ENCODE measurements at regions not wholly inside any gene's neighbourhood (a gene's known extent, or its start where the extent isn't known, plus 50 kb on each side); places are given as distances from the start of the nearest gene placed in this dataset.

DNA sequence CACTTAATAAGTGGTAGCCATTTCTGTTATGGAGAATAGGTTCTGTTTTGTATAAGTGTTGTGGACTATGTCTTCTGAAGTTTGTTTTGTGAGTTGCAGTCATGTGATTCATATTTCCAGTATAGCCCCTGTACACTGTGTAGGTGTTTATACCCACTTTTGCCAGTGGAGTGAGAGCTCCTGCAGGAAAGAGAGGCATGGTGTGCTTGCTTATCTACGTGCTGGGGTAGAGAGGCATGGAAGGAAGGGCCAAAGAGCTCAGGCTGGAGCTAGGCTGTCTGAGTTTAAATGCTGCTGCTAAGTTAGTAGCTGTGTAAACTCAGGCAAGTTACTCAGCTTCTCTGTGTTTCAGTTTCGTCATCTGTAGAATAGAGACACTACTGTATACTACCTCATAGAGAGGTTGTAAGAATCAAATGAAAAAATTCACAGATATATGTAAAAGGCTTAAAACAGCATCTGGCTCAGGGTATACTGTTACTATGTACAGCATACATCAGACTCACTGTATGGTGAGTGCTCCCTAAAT is 88.2 kb upstream of the SLC38A2 start:
- peaks cover 0 to 30% (median 5%) of the 10 kb centered on the region in 5 donors for H3K4me1 ChIP-seq (ENCODE audit: control insufficient read depth in 5 of 5, insufficient read depth in 5 of 5, low read length in 5 of 5)
- no peaks in the 10 kb centered on the region for H3K9me3 ChIP-seq (ENCODE audit: control insufficient read depth in 5 of 5, low read length in 5 of 5)
- no peak overlapping the region for H3K4me3 ChIP-seq (ENCODE audit: low read depth in 1 of 5, low read length in 5 of 5)
- no peak overlapping the region for H3K9ac ChIP-seq (ENCODE audit: low read length in 5 of 5)
- H3K27me3 ChIP-seq (ENCODE audit: control insufficient read depth in 5 of 5, insufficient read depth in 4 of 5, low read length in 5 of 5): no peaks in the 10 kb centered on the region
- no peaks in the 10 kb centered on the region for H3K36me3 ChIP-seq (ENCODE audit: control insufficient read depth in 5 of 5, insufficient read depth in 5 of 5, low read length in 5 of 5)
- no peak overlapping the region for H3K27ac ChIP-seq (ENCODE audit: low read depth, low read length)

DNA sequence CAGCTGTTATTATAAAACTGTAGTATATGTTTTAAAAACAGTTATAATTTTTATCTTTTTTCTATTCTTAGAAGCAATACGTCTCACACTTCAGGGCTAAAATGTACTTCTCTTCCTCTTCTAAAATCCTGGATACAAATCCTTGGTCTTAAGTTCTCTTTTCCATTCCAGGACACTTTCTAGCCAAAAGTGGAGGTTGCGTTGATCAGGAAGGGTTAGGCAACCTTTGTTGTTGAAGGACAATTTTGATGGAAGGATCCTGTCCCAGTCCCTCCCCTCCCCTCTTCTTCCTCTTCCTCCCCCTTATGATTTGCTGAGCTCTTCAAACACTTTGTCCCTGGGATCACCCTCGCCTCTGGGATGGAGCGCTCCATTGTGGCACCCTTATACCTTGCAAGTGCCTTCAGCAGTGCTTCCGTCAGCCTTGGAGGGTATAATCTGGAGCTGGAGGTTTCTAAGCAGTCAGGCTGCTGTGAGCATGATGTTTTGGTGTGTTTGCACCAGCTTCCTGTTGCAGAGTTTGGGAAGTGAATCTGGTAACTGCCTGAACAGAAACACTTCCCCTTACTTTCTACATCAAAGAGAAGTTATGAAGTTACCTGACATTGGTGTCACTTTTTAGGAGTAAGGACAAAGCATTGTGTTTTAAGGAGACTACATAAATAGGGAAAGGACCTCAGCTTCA is 87.4 kb upstream of the SLC38A2 start:
- H3K27ac ChIP-seq (ENCODE audit: low read depth, low read length): no peak overlapping the region
- H3K4me3 ChIP-seq (ENCODE audit: low read depth in 1 of 5, low read length in 5 of 5): no peak overlapping the region
- H3K4me1 ChIP-seq (ENCODE audit: control insufficient read depth in 5 of 5, insufficient read depth in 5 of 5, low read length in 5 of 5): peaks cover 0 to 30% (median 5%) of the 10 kb centered on the region in 5 donors
- H3K9me3 ChIP-seq (ENCODE audit: control insufficient read depth in 5 of 5, low read length in 5 of 5): no peaks in the 10 kb centered on the region
- no peak overlapping the region for H3K9ac ChIP-seq (ENCODE audit: low read length in 5 of 5)
- H3K27me3 ChIP-seq (ENCODE audit: control insufficient read depth in 5 of 5, insufficient read depth in 4 of 5, low read length in 5 of 5): no peaks in the 10 kb centered on the region
- H3K36me3 ChIP-seq (ENCODE audit: control insufficient read depth in 5 of 5, insufficient read depth in 5 of 5, low read length in 5 of 5): no peaks in the 10 kb centered on the region

DNA sequence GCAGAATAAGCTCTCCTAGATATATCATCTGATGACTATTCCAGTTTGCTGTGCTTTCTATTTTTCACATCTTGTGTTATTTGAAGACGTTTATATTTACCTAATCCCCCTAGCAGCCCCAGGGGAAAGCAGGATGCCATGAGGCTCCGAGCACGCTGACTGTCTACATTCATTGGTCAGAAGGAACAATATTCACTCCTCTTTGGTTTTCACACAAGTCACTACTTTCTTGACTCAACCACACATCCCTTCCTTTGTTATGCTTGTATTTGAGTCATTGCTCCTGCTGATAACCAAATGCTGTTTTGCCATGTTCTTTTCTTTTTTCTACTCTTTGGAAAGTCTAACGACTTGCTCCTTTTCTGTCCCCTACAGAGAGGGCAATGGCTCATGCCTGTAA is 86.5 kb upstream of the SLC38A2 start:
- H3K9ac ChIP-seq (ENCODE audit: low read length in 5 of 5): no peak overlapping the region
- peaks cover 0 to 30% (median 5%) of the 10 kb centered on the region in 5 donors for H3K4me1 ChIP-seq (ENCODE audit: control insufficient read depth in 5 of 5, insufficient read depth in 5 of 5, low read length in 5 of 5)
- H3K27ac ChIP-seq (ENCODE audit: low read depth, low read length): no peak overlapping the region

DNA sequence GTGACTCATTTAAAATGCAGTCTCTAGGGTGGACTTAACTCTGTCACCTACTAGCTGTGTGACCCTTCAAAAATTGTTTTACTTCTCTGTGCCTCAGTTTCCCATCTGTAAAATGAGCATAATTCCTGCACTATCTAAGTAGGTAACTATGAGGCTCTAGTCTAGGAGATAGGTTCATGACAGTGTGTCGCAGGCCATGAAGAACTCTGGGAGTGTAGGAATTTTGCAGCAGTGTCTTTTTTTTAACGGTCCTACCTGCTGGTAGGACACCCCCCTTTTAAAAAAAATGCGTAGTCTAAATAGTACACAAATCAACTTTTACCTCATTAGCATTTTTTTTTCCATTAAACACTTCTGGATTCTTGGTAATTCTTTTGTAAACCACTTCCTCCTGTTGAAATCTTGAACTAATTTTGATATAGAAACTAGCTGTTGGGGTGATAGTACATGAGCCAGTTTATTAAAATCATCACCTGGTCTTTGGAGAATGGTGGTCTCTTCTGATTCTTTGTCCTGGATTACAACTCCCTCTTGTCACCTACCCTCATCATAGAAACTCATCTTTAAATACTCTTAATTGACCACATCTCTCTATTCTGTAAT is 86.0 kb upstream of the SLC38A2 start:
- Histone ChIP-seq H3K4me3 (ENCODE audit: low read depth in 1 of 5, low read length in 5 of 5) (no peak overlapping the region), H3K36me3 (ENCODE audit: control insufficient read depth in 5 of 5, insufficient read depth in 5 of 5, low read length in 5 of 5) (no peaks in the 10 kb centered on the region), H3K4me1 (ENCODE audit: control insufficient read depth in 5 of 5, insufficient read depth in 5 of 5, low read length in 5 of 5) (peaks cover 0 to 30% (median 5%) of the 10 kb centered on the region in 5 donors), H3K27me3 (ENCODE audit: control insufficient read depth in 5 of 5, insufficient read depth in 4 of 5, low read length in 5 of 5) (no peaks in the 10 kb centered on the region), H3K27ac (ENCODE audit: low read depth, low read length) (no peak overlapping the region), H3K9ac (ENCODE audit: low read length in 5 of 5) (no peak overlapping the region), H3K9me3 (ENCODE audit: control insufficient read depth in 5 of 5, low read length in 5 of 5) (no peaks in the 10 kb centered on the region)

More for the DNA sequence above, 86.5 kb upstream of the SLC38A2 start:
- Histone ChIP-seq H3K36me3 (ENCODE audit: control insufficient read depth in 5 of 5, insufficient read depth in 5 of 5, low read length in 5 of 5) (no peaks in the 10 kb centered on the region), H3K9me3 (ENCODE audit: control insufficient read depth in 5 of 5, low read length in 5 of 5) (no peaks in the 10 kb centered on the region), H3K4me3 (ENCODE audit: low read depth in 1 of 5, low read length in 5 of 5) (no peak overlapping the region), H3K27me3 (ENCODE audit: control insufficient read depth in 5 of 5, insufficient read depth in 4 of 5, low read length in 5 of 5) (no peaks in the 10 kb centered on the region)

DNA sequence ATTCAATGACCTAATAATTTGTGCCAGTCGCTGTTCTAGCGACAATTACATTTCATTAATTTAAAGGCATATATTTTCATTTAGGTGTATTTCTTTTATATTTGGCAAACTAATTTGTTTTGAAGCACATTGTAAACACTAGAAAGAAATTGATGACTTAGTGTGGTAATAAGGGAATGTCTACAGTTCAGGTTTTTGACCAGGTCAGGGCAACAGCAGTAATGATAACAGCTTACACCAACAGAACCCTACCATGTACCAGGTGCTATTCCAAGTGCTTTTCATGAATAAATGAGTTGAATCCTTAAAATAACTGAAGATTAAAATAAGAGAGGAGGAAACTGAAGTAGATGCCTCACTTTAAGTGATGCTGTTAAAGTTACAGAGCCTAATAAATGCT is 85.4 kb upstream of the SLC38A2 start:
- H3K9me3 ChIP-seq (ENCODE audit: control insufficient read depth in 5 of 5, low read length in 5 of 5): no peaks in the 10 kb centered on the region
- H3K27me3 ChIP-seq (ENCODE audit: control insufficient read depth in 5 of 5, insufficient read depth in 4 of 5, low read length in 5 of 5): no peaks in the 10 kb centered on the region
- peaks cover 0 to 30% (median 5%) of the 10 kb centered on the region in 5 donors for H3K4me1 ChIP-seq (ENCODE audit: control insufficient read depth in 5 of 5, insufficient read depth in 5 of 5, low read length in 5 of 5)
- no peaks in the 10 kb centered on the region for H3K36me3 ChIP-seq (ENCODE audit: control insufficient read depth in 5 of 5, insufficient read depth in 5 of 5, low read length in 5 of 5)
- no peak overlapping the region for H3K4me3 ChIP-seq (ENCODE audit: low read depth in 1 of 5, low read length in 5 of 5)
- no peak overlapping the region for H3K27ac ChIP-seq (ENCODE audit: low read depth, low read length)
- no peak overlapping the region for H3K9ac ChIP-seq (ENCODE audit: low read length in 5 of 5)

DNA sequence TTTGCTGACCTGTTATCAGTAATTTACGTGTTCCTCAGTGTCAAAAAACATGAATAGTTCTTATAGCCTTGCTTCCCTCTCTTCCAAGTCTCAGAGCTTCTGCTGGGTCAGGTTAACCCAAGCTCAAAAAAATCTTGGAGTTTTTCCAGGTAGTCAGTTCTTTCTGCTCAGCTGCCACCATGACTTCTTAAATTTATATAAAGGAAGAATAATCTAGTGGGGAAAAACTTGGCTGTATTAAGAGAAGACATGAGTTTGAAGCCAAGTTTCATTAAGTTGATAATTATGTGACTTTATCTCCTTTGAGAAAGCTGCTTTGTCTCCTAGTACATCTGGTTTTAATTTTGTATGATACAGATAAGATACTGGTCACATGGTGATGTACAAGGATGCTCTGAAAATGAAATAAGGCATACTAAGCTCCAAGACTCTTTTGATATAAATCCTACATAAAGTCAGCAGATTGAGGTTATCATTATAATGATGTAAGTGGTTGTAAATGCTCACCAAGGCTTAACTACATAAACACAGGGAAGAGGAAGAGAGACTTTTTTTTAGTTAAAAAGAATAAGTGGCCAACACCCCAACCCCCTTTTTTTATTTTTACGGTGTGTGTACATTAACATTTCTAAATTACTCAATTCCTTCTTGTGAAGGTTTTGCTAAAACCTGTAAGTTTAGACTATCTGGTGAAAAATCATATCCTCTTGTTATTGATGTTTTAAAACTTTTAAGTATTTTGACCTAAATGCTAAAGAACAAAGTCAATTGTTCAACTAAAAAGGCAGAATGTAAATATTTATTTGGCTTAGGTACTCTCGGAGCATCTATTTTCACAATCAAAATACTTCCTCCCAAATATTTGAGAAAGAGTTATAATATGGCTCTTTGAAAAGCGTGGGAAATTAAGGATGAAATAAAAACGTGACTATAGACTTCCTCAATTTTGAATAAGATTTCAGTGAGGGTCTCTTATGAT is 84.1 kb upstream of the SLC38A2 start:
- H3K4me1 ChIP-seq (ENCODE audit: control insufficient read depth in 5 of 5, insufficient read depth in 5 of 5, low read length in 5 of 5): peaks cover 0 to 18% (median 5%) of the 10 kb centered on the region in 5 donors
- H3K27ac ChIP-seq (ENCODE audit: low read depth, low read length): no peak overlapping the region

DNA sequence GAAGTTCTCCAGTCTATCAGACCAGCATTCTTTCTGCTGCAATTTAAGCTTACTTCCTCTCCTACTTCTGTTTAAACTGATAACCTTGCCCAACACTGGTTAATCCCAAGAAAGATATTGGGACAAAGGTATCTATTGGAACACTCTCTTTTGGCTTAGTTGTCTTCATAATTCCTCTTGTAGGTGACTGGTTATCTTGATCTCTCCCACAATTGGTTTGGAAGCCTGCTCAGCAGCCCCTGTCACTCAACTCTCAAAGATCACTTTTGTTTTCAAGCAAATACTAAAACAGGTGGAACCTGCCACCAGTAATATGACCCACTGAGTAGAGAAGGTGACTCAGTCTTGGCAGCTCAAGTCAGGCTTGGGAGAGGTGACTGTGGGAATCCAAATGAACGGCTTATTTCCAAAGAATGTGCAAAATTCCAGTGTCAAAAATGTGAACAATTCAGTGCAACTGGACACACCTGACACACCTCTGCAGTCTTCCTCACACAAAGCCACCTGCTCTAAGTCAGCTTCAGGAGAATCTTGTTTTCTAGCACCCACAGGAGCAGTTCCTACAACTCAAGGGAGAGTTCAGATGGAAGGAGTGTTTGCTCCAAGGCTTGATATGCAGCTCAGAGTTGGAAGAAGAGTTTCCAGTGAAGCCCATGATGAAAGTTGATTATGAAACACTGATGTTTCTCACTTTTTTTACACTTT is 83.2 kb upstream of the SLC38A2 start:
- no peaks in the 10 kb centered on the region for H3K9me3 ChIP-seq (ENCODE audit: control insufficient read depth in 5 of 5, low read length in 5 of 5)
- H3K36me3 ChIP-seq (ENCODE audit: control insufficient read depth in 5 of 5, insufficient read depth in 5 of 5, low read length in 5 of 5): no peaks in the 10 kb centered on the region
- H3K4me1 ChIP-seq (ENCODE audit: control insufficient read depth in 5 of 5, insufficient read depth in 5 of 5, low read length in 5 of 5): peaks cover 0 to 16% (median 5%) of the 10 kb centered on the region in 5 donors
- no peaks in the 10 kb centered on the region for H3K27me3 ChIP-seq (ENCODE audit: control insufficient read depth in 5 of 5, insufficient read depth in 4 of 5, low read length in 5 of 5)
- H3K27ac ChIP-seq (ENCODE audit: low read depth, low read length): no peak overlapping the region
- no peak overlapping the region for H3K4me3 ChIP-seq (ENCODE audit: low read depth in 1 of 5, low read length in 5 of 5)
- no peak overlapping the region for H3K9ac ChIP-seq (ENCODE audit: low read length in 5 of 5)

More for the DNA sequence above, 84.1 kb upstream of the SLC38A2 start:
- Histone ChIP-seq H3K4me3 (ENCODE audit: low read depth in 1 of 5, low read length in 5 of 5) (no peak overlapping the region), H3K27me3 (ENCODE audit: control insufficient read depth in 5 of 5, insufficient read depth in 4 of 5, low read length in 5 of 5) (no peaks in the 10 kb centered on the region), H3K9me3 (ENCODE audit: control insufficient read depth in 5 of 5, low read length in 5 of 5) (no peaks in the 10 kb centered on the region), H3K9ac (ENCODE audit: low read length in 5 of 5) (no peak overlapping the region), H3K36me3 (ENCODE audit: control insufficient read depth in 5 of 5, insufficient read depth in 5 of 5, low read length in 5 of 5) (no peaks in the 10 kb centered on the region)

DNA sequence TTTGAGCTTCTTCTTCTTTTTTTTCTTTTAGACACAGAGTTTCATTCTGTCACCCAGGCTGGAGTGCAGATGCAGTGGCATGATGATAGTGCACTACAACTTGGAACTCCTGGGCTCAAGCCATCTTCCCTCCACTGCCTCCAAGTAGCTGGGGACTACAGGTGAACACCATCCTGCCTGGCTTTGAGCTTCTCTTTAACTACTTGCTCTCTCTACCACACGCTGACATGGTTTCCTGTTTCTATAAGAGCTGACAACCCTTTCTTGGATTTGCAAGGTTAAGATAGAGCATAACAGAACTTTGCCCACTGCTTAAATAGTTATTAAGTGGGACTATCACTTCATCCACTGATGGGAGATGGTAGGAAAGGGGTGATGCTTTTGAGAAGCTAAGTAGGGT is 82.4 kb upstream of the SLC38A2 start:
- Histone ChIP-seq H3K9ac (ENCODE audit: low read length in 5 of 5) (no peak overlapping the region), H3K36me3 (ENCODE audit: control insufficient read depth in 5 of 5, insufficient read depth in 5 of 5, low read length in 5 of 5) (no peaks in the 10 kb centered on the region), H3K9me3 (ENCODE audit: control insufficient read depth in 5 of 5, low read length in 5 of 5) (no peaks in the 10 kb centered on the region), H3K27me3 (ENCODE audit: control insufficient read depth in 5 of 5, insufficient read depth in 4 of 5, low read length in 5 of 5) (no peaks in the 10 kb centered on the region), H3K4me1 (ENCODE audit: control insufficient read depth in 5 of 5, insufficient read depth in 5 of 5, low read length in 5 of 5) (peaks cover 0 to 17% (median 9%) of the 10 kb centered on the region in 5 donors), H3K27ac (ENCODE audit: low read depth, low read length) (no peak overlapping the region), H3K4me3 (ENCODE audit: low read depth in 1 of 5, low read length in 5 of 5) (no peak overlapping the region)

DNA sequence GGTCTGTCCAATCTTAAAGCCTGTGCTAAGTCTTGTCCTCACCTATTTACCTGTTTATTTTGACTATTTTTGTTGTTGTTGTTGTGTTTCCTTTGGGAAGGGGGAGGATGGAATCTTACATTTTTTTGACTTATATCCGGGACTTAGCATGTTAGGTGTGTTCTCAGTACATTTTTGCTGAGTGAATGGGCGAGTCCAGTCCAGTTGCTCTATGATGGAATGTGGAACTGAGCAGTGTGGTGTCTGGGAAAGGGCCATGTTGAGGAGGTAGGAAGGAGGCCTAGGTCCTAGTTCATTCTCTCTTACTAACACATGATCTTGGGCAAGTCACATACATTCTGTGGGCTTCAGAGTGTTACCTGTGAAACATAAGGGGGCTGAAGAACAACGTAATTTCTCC is 80.9 kb upstream of the SLC38A2 start:
- H3K9me3 ChIP-seq (ENCODE audit: control insufficient read depth in 5 of 5, low read length in 5 of 5): no peaks in the 10 kb centered on the region
- H3K4me3 ChIP-seq (ENCODE audit: low read depth in 1 of 5, low read length in 5 of 5): no peak overlapping the region
- H3K27me3 ChIP-seq (ENCODE audit: control insufficient read depth in 5 of 5, insufficient read depth in 4 of 5, low read length in 5 of 5): no peaks in the 10 kb centered on the region
- H3K4me1 ChIP-seq (ENCODE audit: control insufficient read depth in 5 of 5, insufficient read depth in 5 of 5, low read length in 5 of 5): peaks cover 0 to 10% (median 8%) of the 10 kb centered on the region in 5 donors
- no peak overlapping the region for H3K9ac ChIP-seq (ENCODE audit: low read length in 5 of 5)
- H3K27ac ChIP-seq (ENCODE audit: low read depth, low read length): no peak overlapping the region
- H3K36me3 ChIP-seq (ENCODE audit: control insufficient read depth in 5 of 5, insufficient read depth in 5 of 5, low read length in 5 of 5): no peaks in the 10 kb centered on the region

Data from subcutaneous abdominal adipose tissue (tissue), 5 donors.